Gastroesophageal sphincter (tissue), 4 donors: ENCODE measurements at regions not wholly inside any gene's neighbourhood (a gene's known extent, or its start where the extent isn't known, plus 50 kb on each side); places are given as distances from the start of the nearest gene placed in this dataset.
"Not testable (repeated sequence)": the region's sequence is repeated elsewhere in the genome, so short reads cannot be mapped to it uniquely, and the experiment has no call there.

Experiments used
- ATAC-seq: fragments of 150-250 bp; one replicate; pipeline ENCODE4 v1.9.1; 2016; ENCODE audit warnings: mild to moderate bottlenecking, moderate library complexity
- H3K27ac ChIP-seq, 4 donors: fragments of 200-600 bp; sonication (generic) in 3 of 4; 1 replicate in 3 of 4; 2 replicates in 1 of 4; pipeline ENCODE4 v1.5.1; 2016 to 2019
- H3K27me3 ChIP-seq: fragments of 200-600 bp; sonication (generic); one replicate; pipeline ENCODE4 v1.5.1; 2019
- H3K36me3 ChIP-seq, 2 donors: fragments of 200-600 bp; sonication (generic); one replicate each; pipeline ENCODE4 v1.5.1; 2019; ENCODE audit warnings: control low read depth in 1 of 2
- H3K4me1 ChIP-seq, 3 donors: fragments of 200-600 bp; sonication (generic); 1 replicate in 2 of 3; 2 replicates in 1 of 3; pipeline ENCODE4 v1.5.1; 2016 to 2019; ENCODE audit warnings: control low read depth in 2 of 3
- H3K4me3 ChIP-seq, 2 donors: fragments of 200-600 bp; sonication (generic); one replicate each; pipeline ENCODE4 v1.5.1; 2019; ENCODE audit warnings: mild to moderate bottlenecking in 1 of 2, moderate library complexity in 1 of 2
- H3K9me3 ChIP-seq, 3 donors: fragments of 200-600 bp; sonication (generic); one replicate each; pipeline ENCODE4 v1.5.1; 2017 to 2019; ENCODE audit warnings: control low read depth in 2 of 3
- EP300 ChIP-seq: sonication (generic); formaldehyde crosslinking; IDR thresholded peaks from one replicate; pipeline ENCODE4 v1.6.1; 2017; ENCODE audit warnings: antibody characterized with exemption, mild to moderate bottlenecking
- POLR2A ChIP-seq, 2 donors: fragments of 450-650 bp; IDR thresholded peaks; one replicate each; pipeline ENCODE4 v1.6.1; 2017; ENCODE audit warnings: antibody characterized with exemption in 2 of 2, mild to moderate bottlenecking in 2 of 2, moderate library complexity in 1 of 2
- POLR2AphosphoS5 ChIP-seq: sonication (generic); formaldehyde crosslinking; IDR thresholded peaks from one replicate; pipeline ENCODE4 v1.6.1; 2017; ENCODE audit warnings: antibody characterized with exemption
- WGBS, 2 donors: methylation state at CpG; one replicate each; pipeline ENCODE4 v1.1.5; 2018; ENCODE audit warnings: low coverage in 1 of 2; 5-methylcytosine and 5-hydroxymethylcytosine counted together
- TF ChIP-seq, protein P1 (sequence below), 4 experiments: fragments of 200-600 bp in 2 of 4; fragments of 450-650 bp in 2 of 4; sonication (generic) in 1 of 4; IDR thresholded peaks; one replicate each; pipeline ENCODE4 v1.5.1; 2017 to 2019; ENCODE audit warnings: antibody characterized with exemption in 4 of 4, mild to moderate bottlenecking in 2 of 4, moderate library complexity in 2 of 4

DNA sequence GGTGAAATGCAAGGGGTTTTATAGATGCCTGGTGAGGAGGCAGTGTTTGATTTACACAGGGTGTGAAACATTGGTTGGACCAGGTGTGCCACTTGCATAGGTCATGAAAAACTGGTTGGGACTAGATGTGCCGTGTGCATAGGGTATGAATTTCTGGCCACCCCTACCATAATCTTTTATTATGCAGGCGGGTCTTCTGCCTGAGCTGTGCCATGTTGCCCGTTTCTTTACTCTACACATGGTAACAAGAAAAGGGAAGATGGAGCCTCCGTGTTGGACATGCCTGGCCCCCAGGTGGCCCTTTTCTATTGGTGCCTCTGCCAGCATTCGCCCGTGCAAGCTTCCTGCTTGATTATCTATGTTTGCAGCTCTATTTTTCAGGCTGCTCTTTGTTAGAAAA is 805.4 kb downstream of the TRIB2 start:
- Histone ChIP-seq H3K27ac (no peak overlapping the region), H3K4me1 (no peaks in the 10 kb centered on the region), H3K36me3 (no peaks in the 10 kb centered on the region), H3K9me3 (no peaks in the 10 kb centered on the region), H3K27me3 (no peaks in the 10 kb centered on the region), H3K4me3 (no peak overlapping the region)
- no peak for ATAC-seq
- TF ChIP-seq POLR2A (IDR thresholded peaks at IDR 0.05) (no peak), EP300 (no peak), POLR2AphosphoS5 (no peak)
- TF ChIP-seq, protein P1, sequence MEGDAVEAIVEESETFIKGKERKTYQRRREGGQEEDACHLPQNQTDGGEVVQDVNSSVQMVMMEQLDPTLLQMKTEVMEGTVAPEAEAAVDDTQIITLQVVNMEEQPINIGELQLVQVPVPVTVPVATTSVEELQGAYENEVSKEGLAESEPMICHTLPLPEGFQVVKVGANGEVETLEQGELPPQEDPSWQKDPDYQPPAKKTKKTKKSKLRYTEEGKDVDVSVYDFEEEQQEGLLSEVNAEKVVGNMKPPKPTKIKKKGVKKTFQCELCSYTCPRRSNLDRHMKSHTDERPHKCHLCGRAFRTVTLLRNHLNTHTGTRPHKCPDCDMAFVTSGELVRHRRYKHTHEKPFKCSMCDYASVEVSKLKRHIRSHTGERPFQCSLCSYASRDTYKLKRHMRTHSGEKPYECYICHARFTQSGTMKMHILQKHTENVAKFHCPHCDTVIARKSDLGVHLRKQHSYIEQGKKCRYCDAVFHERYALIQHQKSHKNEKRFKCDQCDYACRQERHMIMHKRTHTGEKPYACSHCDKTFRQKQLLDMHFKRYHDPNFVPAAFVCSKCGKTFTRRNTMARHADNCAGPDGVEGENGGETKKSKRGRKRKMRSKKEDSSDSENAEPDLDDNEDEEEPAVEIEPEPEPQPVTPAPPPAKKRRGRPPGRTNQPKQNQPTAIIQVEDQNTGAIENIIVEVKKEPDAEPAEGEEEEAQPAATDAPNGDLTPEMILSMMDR (IDR thresholded peaks at IDR 0.05), result no peak
- whole genome bisulfite sequencing, 2 donors, result 82 to 90% methylated on average over 2 to 6 of the region's 6 CpGs

DNA sequence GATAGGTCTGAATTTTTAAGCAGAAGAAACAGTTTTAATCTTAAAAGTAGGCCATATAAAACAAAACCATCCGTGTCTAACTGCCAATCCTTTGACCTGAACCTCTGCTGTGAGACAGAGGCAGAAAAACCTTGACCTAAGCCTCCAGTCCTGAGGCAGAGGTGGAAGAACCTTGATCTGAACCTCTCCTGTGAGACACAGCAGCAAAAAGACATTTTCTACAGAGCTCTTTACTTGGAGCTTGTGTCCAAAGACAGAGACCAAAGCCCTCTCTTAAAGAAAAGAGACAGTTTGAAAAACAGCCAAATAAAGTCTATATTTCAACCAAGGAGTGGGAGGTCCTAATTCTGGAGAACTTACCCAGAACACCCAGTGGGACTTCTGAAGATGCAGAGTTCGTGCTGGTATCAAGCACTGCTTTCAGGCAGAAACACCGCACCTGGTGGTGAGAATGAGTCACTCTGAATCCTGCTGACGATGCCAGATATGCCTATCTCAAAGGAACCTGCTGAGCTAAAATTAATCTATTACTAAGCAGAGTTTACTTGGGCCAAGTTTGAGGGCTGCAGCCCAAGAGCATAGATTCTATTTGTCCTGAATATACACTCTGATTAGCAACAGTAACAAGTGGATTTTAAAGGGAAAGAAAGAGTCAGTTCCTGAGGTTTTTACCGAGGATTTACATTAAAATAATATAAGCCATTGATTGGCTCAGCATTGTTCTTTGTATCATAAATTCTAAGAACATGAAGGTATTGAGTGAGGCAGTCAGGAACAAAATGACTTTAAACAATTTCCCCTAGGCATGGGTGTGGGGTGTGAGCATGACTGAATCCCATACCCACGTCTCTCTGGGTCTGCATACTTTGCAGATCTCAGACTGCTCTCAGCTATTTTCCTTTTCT is 806.4 kb downstream of the TRIB2 start:
- Histone ChIP-seq H3K27me3 (no peaks in the 10 kb centered on the region), H3K27ac (no peak overlapping the region), H3K36me3 (no peaks in the 10 kb centered on the region), H3K4me1 (no peaks in the 10 kb centered on the region), H3K9me3 (no peaks in the 10 kb centered on the region), H3K4me3 (no peak overlapping the region)
- no peak for ATAC-seq
- TF ChIP-seq, protein P1 (IDR thresholded peaks at IDR 0.05), result no peak
- TF ChIP-seq POLR2A (IDR thresholded peaks at IDR 0.05) (no peak), EP300 (no peak), POLR2AphosphoS5 (no peak)
- 21 to 28% methylated on average over 5 to 6 of the region's 6 CpGs for WGBS, 2 donors

DNA sequence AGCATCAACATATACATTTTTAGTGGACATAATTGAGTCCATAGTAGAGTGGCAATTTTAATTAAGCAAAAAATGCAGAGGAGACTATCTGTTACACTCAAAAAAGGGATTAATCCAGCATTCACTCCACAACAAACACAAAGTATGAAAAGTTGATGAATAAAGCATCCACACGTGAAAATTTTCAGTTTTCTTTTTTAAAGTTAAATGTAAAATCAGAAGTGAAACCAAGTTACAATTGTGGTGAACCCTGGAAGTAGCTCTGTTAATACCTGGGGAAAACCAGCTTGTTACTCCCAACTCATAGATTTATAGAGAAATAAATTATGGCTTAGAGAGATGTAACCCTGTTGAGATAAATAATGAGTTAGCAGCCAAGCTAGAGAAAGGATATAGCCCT is 807.8 kb downstream of the TRIB2 start:
- no peaks in the 10 kb centered on the region for H3K9me3 ChIP-seq
- H3K4me3 ChIP-seq, result no peak overlapping the region
- H3K4me1 ChIP-seq, result no peaks in the 10 kb centered on the region
- WGBS, 2 donors, result 88 to 100% methylated on average over 1 of the region's 1 CpG
- ATAC-seq, result no peak
- no peak overlapping the region for H3K27ac ChIP-seq
- TF ChIP-seq POLR2AphosphoS5, result no peak
- no peak for TF ChIP-seq EP300
- no peak for TF ChIP-seq POLR2A (IDR thresholded peaks at IDR 0.05)
- TF ChIP-seq, protein P1 (IDR thresholded peaks at IDR 0.05), result no peak
- H3K27me3 ChIP-seq, result no peaks in the 10 kb centered on the region
- H3K36me3 ChIP-seq, result no peaks in the 10 kb centered on the region

DNA sequence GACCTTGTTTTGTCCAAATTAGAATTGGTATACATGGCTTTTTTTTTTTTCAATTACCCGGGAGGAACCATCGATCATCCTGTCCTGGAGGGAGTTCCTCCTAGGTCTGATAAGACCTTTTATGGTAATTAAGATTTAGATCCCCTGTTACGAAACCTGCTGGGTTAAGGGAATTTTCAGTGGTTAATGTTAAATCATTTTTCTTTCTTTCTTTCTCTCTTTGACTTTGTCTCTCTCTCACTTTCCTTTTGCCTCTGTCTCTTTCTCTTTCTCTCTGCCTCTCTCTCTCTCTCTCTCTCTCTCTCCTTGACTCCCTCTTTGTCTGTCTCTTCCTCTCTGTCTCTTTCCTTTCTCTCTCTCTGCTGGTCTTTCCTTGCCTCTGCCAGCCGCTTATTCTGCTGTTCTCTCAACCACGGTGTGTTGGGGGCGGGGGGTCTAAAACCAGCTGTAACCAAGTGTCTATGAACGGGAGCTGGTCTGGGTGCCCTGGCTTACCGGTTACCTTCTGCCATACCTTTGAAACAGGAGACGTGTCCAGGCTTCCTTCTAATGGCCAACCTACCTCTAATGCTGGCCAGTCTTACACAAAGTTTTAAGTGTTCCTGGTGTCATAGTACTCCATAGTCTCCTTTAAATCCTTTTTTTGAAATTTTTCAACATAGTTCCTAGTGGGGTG is 815.1 kb downstream of the TRIB2 start:
- ATAC-seq, H3K4me1 ChIP-seq, H3K4me3 ChIP-seq, H3K36me3 ChIP-seq, H3K27ac ChIP-seq, H3K27me3 ChIP-seq, H3K9me3 ChIP-seq: not testable (repeated sequence)
- 58 to 71% methylated on average over 6 to 7 of the region's 9 CpGs for WGBS, 2 donors

DNA sequence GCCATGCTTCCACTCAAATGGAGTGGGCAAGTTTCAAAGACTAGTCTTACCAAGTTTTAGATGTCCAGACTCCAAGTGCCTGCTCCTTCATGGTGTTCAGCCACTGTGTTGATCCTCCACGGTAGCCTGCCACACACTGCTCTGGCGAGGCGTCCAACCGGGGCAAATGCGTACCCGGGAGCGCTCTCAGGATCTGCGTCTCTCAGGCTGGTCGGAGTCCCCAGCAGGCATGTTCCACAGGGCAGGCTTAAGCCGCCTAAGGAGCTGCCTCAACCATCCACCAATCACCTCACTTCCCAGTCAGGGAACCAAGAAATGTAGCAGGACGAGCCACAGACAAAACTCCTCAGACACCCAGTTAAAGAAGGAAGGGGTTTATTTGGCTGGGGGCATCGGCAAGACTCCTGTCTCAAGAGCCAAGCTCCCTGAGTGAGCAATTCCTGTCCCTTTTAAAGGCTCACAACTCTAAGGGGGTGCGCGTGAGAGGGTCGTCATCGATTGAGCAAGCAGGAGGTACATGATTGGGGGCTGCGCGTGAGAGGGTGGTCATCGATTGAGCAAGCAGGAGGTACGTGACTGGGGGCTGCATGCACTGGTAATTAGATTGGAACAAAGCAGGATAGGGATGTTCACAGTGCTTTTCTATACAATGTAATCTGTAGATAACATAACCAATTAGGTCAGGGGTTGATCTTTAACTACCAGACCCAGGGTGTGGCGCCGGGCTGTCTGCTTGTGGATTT is 816.2 kb downstream of the TRIB2 start:
- not testable (repeated sequence) for H3K27ac ChIP-seq, H3K4me1 ChIP-seq, H3K27me3 ChIP-seq, H3K9me3 ChIP-seq, H3K4me3 ChIP-seq, H3K36me3 ChIP-seq, ATAC-seq
- WGBS, 2 donors, result 84 to 88% methylated on average over 6 to 10 of the region's 22 CpGs
